ENCODE measurements at regions not wholly inside any gene's neighbourhood (a gene's known extent, or its start where the extent isn't known, plus 50 kb on each side); places are given as distances from the start of the nearest gene placed in this dataset.

DNA sequence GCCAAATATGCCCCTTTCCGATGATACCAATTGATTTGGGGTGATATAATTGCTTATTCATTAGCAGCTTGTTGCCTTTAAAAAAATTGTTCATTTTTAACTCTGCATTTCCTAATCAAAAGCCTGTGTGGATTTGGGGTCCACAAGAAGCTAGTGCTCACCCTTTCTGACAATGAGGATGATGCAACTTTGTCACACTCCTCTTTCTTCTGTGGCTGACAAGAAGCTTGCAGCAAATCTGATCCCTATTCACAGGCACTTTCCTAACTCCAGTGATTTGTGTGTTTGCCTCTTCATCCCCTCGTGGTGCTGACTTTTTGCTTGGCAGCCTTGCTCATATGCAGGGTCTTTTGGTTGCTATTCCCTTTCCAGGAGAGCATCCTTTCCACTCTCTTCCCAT lies 182.7 kb upstream of the LDB2 start:
- Histone ChIP-seq H3K27ac (no peak overlapping the region), H3K4me1 (no peaks in the 10 kb centered on the region), H3K4me3 (no peak overlapping the region), H3K27me3 (ENCODE audit: insufficient read depth in 3 of 3, low read length in 2 of 3) (no peaks in the 10 kb centered on the region), H3K9me3 (no peaks in the 10 kb centered on the region), H3K36me3 (ENCODE audit: insufficient read depth in 1 of 2, low read depth in 1 of 2) (no peaks in the 10 kb centered on the region)
- DNase-seq (no peak), ATAC-seq (no peak)
- TF ChIP-seq, protein P1, sequence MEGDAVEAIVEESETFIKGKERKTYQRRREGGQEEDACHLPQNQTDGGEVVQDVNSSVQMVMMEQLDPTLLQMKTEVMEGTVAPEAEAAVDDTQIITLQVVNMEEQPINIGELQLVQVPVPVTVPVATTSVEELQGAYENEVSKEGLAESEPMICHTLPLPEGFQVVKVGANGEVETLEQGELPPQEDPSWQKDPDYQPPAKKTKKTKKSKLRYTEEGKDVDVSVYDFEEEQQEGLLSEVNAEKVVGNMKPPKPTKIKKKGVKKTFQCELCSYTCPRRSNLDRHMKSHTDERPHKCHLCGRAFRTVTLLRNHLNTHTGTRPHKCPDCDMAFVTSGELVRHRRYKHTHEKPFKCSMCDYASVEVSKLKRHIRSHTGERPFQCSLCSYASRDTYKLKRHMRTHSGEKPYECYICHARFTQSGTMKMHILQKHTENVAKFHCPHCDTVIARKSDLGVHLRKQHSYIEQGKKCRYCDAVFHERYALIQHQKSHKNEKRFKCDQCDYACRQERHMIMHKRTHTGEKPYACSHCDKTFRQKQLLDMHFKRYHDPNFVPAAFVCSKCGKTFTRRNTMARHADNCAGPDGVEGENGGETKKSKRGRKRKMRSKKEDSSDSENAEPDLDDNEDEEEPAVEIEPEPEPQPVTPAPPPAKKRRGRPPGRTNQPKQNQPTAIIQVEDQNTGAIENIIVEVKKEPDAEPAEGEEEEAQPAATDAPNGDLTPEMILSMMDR (IDR thresholded peaks at IDR 0.05), result no peak
- WGBS, 3 donors, result 50 to 58% (median 50%) methylated on average over 2 of the region's 2 CpGs
- intact Hi-C loops (cut with DNase I), result no loop called here

DNA sequence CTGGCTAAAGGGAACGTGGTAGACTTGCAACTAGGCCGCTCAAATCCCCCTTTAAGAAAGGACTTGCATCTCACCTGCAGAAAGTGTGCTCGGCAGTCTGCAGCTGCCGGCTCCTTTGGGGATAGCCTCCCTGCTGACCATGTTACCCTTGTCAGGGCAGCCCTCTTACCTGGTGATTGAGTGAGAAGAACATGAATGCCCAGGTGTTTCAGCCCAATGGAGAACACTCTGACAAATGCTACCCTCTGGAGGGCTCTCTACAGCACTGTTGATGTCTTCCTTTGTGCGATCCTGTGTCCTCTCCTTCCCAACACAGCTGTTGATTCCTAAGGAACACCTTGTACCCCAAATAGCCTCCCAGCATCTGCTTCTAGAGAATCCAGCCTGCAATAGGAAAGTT lies 178.7 kb upstream of the LDB2 start:
- Histone ChIP-seq H3K36me3 (ENCODE audit: insufficient read depth in 1 of 2, low read depth in 1 of 2) (no peaks in the 10 kb centered on the region), H3K4me1 (no peaks in the 10 kb centered on the region), H3K27me3 (ENCODE audit: insufficient read depth in 3 of 3, low read length in 2 of 3) (no peaks in the 10 kb centered on the region), H3K4me3 (no peak overlapping the region), H3K27ac (no peak overlapping the region), H3K9me3 (no peaks in the 10 kb centered on the region)
- 82 to 88% (median 82%) methylated on average over 5 of the region's 5 CpGs for WGBS, 3 donors
- intact Hi-C loops (cut with DNase I), result no loop called here
- TF ChIP-seq, protein P1 (IDR thresholded peaks at IDR 0.05), result no peak
- ATAC-seq, result no peak
- no peak for DNase-seq

DNA sequence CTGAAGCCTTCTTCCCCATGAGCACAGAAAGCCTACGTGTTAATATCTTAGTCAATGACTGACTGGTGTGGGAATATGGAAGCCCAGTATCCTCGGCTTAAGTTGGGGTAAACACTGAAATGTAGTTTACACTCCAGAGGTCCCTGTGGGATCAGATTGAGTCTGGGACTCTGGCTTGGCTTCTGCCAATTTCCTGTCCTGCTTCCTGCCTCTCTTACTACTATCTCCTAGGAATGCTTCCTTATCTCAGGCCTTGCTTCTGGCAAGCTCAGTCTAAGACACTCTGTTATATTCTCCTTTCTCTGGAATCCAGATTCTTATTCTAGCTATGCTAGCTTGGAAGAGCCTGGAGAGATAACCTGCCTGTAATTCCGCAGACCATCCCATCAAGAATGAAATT lies 174.0 kb upstream of the LDB2 start:
- TF ChIP-seq, protein P1 (IDR thresholded peaks at IDR 0.05), result no peak
- no peak overlapping the region for H3K27ac ChIP-seq
- H3K9me3 ChIP-seq, result no peaks in the 10 kb centered on the region
- no peaks in the 10 kb centered on the region for H3K4me1 ChIP-seq
- no peak for DNase-seq
- H3K27me3 ChIP-seq (ENCODE audit: insufficient read depth in 3 of 3, low read length in 2 of 3), result no peaks in the 10 kb centered on the region
- 67 to 75% (median 69%) methylated on average over 3 of the region's 3 CpGs for WGBS, 3 donors
- no peak overlapping the region for H3K4me3 ChIP-seq
- intact Hi-C loops (cut with DNase I), result no loop called here
- H3K36me3 ChIP-seq (ENCODE audit: insufficient read depth in 1 of 2, low read depth in 1 of 2), result no peaks in the 10 kb centered on the region
- no peak for ATAC-seq

DNA sequence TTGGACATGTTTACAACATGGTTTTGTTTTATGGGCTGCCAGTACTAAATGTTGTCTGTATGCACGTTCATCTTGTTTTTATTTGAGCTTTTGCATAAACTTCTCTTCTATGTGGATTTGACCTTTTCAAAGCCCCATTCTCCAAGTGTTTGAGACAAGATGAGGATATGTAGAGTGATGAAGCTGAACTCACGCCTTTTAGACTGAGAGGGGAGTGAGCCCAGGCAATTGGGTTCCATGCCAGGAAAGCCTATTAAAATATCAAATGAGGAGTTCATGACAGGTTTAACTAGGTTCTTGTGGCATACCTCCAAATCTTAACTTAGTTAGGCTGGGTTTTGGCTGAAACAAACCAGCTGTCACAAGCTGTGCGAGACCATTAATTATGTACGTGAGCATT lies 170.4 kb upstream of the LDB2 start:
- 58 to 69% (median 61%) methylated on average over 4 of the region's 4 CpGs for WGBS, 3 donors
- intact Hi-C loops (cut with DNase I), result no loop called here
- Histone ChIP-seq H3K4me1 (no peaks in the 10 kb centered on the region), H3K36me3 (ENCODE audit: insufficient read depth in 1 of 2, low read depth in 1 of 2) (no peaks in the 10 kb centered on the region), H3K4me3 (no peak overlapping the region), H3K9me3 (no peaks in the 10 kb centered on the region), H3K27ac (no peak overlapping the region), H3K27me3 (ENCODE audit: insufficient read depth in 3 of 3, low read length in 2 of 3) (no peaks in the 10 kb centered on the region)
- DNase-seq (no peak), ATAC-seq (no peak)
- TF ChIP-seq, protein P1 (IDR thresholded peaks at IDR 0.05), result no peak

DNA sequence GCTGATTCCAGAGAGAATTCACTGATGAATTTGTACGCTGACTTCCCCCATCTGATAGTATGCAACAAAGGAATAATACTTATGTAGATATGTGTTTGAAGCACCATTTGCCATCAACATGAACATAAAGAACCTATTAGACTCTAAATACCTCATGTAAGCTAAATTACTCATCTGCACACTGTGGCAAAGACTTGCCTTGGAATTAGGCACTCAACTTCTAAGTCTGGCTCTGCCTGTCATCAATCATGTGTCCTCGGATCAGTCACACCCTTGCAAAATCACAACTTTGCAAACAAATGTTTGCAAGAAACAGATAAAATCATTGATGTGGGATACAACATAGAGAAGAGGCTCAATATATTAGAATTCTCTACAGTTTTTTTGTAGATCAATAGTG lies 169.9 kb upstream of the LDB2 start:
- TF ChIP-seq, protein P1 (IDR thresholded peaks at IDR 0.05), result no peak
- Histone ChIP-seq H3K9me3 (no peaks in the 10 kb centered on the region), H3K27ac (no peak overlapping the region), H3K27me3 (ENCODE audit: insufficient read depth in 3 of 3, low read length in 2 of 3) (no peaks in the 10 kb centered on the region), H3K4me3 (no peak overlapping the region), H3K36me3 (ENCODE audit: insufficient read depth in 1 of 2, low read depth in 1 of 2) (no peaks in the 10 kb centered on the region), H3K4me1 (no peaks in the 10 kb centered on the region)
- intact Hi-C loops (cut with DNase I), result no loop called here
- ATAC-seq (no peak), DNase-seq (no peak)
- WGBS, 3 donors, result 60 to 69% (median 63%) methylated on average over 2 of the region's 2 CpGs
